IMR-90 (cell line): ENCODE measurements at regions not wholly inside any gene's neighbourhood (a gene's known extent, or its start where the extent isn't known, plus 50 kb on each side); places are given as distances from the start of the nearest gene placed in this dataset.

Experiments
- ATAC-seq: fragments of 200-7000 bp; cut with Tn5 transposase; 2 replicates; pipeline ENCODE4 v1.9.1; 2020; ENCODE audit warnings: low read depth, mild to moderate bottlenecking, moderate library complexity
- BruUV-seq: library from RNA; stranded (reverse); fragments of 400-500 nt; replicated peaks from 2 replicates; lab custom pipeline; 2021; lab: Mats Ljungman, UMichigan
- CTCF ChIA-PET: fragments of 300-600 bp; formaldehyde crosslinking; extraction: SDS; loops from one replicate; lab custom pipeline; 2021; ENCODE audit warnings: antibody characterized with exemption; lab: Yijun Ruan, JAX
- POLR2A ChIA-PET: fragments of 300-600 bp; sonication (Branson Sonifier 250); formaldehyde crosslinking; loops from one replicate; lab custom pipeline; 2022; ENCODE audit warnings: antibody characterized with exemption; ENCODE audit not compliant: unreplicated experiment; lab: Charles Lee
- DNase-seq: peaks from one replicate; pipeline ENCODE4 v3.0.0; 2013
- H2AFZ ChIP-seq: replicated peaks from 2 replicates; pipeline ENCODE3; 2013; ENCODE audit warnings: low read length, mild to moderate bottlenecking; ENCODE audit not compliant: poor library complexity
- H2AK5ac ChIP-seq: 2 replicates; pipeline ENCODE4 v1.6.1; 2013; ENCODE audit warnings: low read depth, low read length, inconsistent platforms
- H2AK9ac ChIP-seq: replicated peaks from 2 replicates; pipeline ENCODE3; 2013; ENCODE audit warnings: mild to moderate bottlenecking, low read depth, low read length, moderate library complexity; ENCODE audit not compliant: poor library complexity
- H2BK120ac ChIP-seq: 2 replicates; pipeline ENCODE4 v1.6.1; 2013; ENCODE audit warnings: low read depth, low read length, inconsistent platforms
- H2BK15ac ChIP-seq: 3 replicates; pipeline ENCODE4 v1.6.1; 2013; ENCODE audit warnings: low read depth, low read length, inconsistent platforms
- H2BK20ac ChIP-seq: 2 replicates; pipeline ENCODE4 v1.6.1; 2013; ENCODE audit warnings: low read depth, mild to moderate bottlenecking, inconsistent platforms, low read length, moderate library complexity
- H2BK5ac ChIP-seq: 2 replicates; pipeline ENCODE4 v1.6.1; 2013; ENCODE audit warnings: mild to moderate bottlenecking, low read depth, low read length, inconsistent platforms; ENCODE audit not compliant: poor library complexity, severe bottlenecking
- H3K14ac ChIP-seq: replicated peaks from 2 replicates; pipeline ENCODE4 v1.6.1; 2013; ENCODE audit warnings: low read depth, low read length, inconsistent platforms
- H3K18ac ChIP-seq: 2 replicates; pipeline ENCODE4 v1.6.1; 2013; ENCODE audit warnings: low read depth, low read length, control low read depth
- H3K23ac ChIP-seq: 2 replicates; pipeline ENCODE4 v1.6.1; 2013; ENCODE audit warnings: low read depth, low read length, inconsistent platforms
- H3K27ac ChIP-seq: 2 replicates; pipeline ENCODE4 v1.5.1; 2013; ENCODE audit warnings: mild to moderate bottlenecking, control low read depth, low read length; ENCODE audit not compliant: insufficient read depth
- H3K27me3 ChIP-seq: 2 replicates; pipeline ENCODE4 v1.6.1; 2013; ENCODE audit warnings: low read length; ENCODE audit not compliant: control insufficient read depth, insufficient read depth
- H3K36me3 ChIP-seq: 2 replicates; pipeline ENCODE4 v1.6.1; 2013; ENCODE audit warnings: low read length, mixed read lengths; ENCODE audit not compliant: control insufficient read depth, insufficient read depth
- H3K4ac ChIP-seq: 2 replicates; pipeline ENCODE4 v1.6.1; 2013; ENCODE audit warnings: low read depth, low read length, inconsistent platforms
- H3K4me1 ChIP-seq: 2 replicates; pipeline ENCODE4 v1.6.1; 2013; ENCODE audit warnings: low read length, mixed read lengths; ENCODE audit not compliant: control insufficient read depth, insufficient read depth
- H3K4me2 ChIP-seq: 2 replicates; pipeline ENCODE4 v1.6.1; 2013; ENCODE audit warnings: low read depth, mild to moderate bottlenecking, control low read depth, low read length, moderate library complexity
- H3K4me3 ChIP-seq: 2 replicates; pipeline ENCODE4 v1.5.1; 2013; ENCODE audit warnings: low read depth, mild to moderate bottlenecking, control low read depth, low read length, moderate library complexity; ENCODE audit not compliant: insufficient read depth
- H3K56ac ChIP-seq: 2 replicates; pipeline ENCODE4 v1.6.1; 2013; ENCODE audit warnings: low read length, inconsistent platforms; ENCODE audit not compliant: insufficient read depth; ENCODE audit errors: extremely low read depth
- H3K79me1 ChIP-seq, 2 experiments: 2 replicates each; pipeline ENCODE4 v1.6.1; 2013; ENCODE audit warnings: low read length in 2 of 2, inconsistent platforms in 1 of 2, low read depth in 1 of 2
- H3K9ac ChIP-seq: 2 replicates; pipeline ENCODE4 v1.6.1; 2013; ENCODE audit warnings: low read depth, low read length, control low read depth
- H3K9me1 ChIP-seq: 2 replicates; pipeline ENCODE4 v1.6.1; 2013; ENCODE audit warnings: low read length, inconsistent platforms; ENCODE audit not compliant: insufficient read depth
- H3K9me3 ChIP-seq: 2 replicates; pipeline ENCODE4 v1.6.1; 2013; ENCODE audit warnings: low read length; ENCODE audit not compliant: control insufficient read depth, insufficient read depth
- H4K20me1 ChIP-seq: 2 replicates; pipeline ENCODE4 v1.6.1; 2013; ENCODE audit warnings: low read length, inconsistent platforms; ENCODE audit not compliant: insufficient read depth
- H4K5ac ChIP-seq: 2 replicates; pipeline ENCODE4 v1.6.1; 2013; ENCODE audit warnings: mild to moderate bottlenecking, low read depth, low read length, control low read depth
- H4K8ac ChIP-seq, 2 experiments: 2 replicates each; pipeline ENCODE4 v1.6.1; 2013; ENCODE audit warnings: low read depth in 2 of 2, low read length in 2 of 2, control low read depth in 1 of 2, inconsistent platforms in 1 of 2
- H4K91ac ChIP-seq: 2 replicates; pipeline ENCODE4 v1.6.1; 2013; ENCODE audit warnings: low read depth, low read length, inconsistent platforms; ENCODE audit not compliant: insufficient read depth
- CHD1 ChIP-seq: IDR thresholded peaks from 2 replicates; pipeline ENCODE4 v1.6.1; 2012; ENCODE audit warnings: low read depth, low read length, improper control_type of control experiment
- FOS ChIP-seq: fragments of 150-350 bp; IDR thresholded peaks from 2 replicates; pipeline ENCODE4 v1.6.1; 2016; ENCODE audit warnings: low read depth, low read length
- MAFK ChIP-seq: IDR thresholded peaks from 2 replicates; pipeline ENCODE4 v1.6.1; 2012; ENCODE audit warnings: low read depth, low read length, improper control_type of control experiment
- MXI1 ChIP-seq: IDR thresholded peaks from 2 replicates; pipeline ENCODE4 v1.6.1; 2012; ENCODE audit warnings: low read depth, mild to moderate bottlenecking, low read length, moderate library complexity, borderline replicate concordance
- NFE2L2 ChIP-seq: fragments of 150-350 bp; IDR thresholded peaks from 2 replicates; pipeline ENCODE4 v1.6.1; 2016; ENCODE audit warnings: low read depth, mild to moderate bottlenecking, low read length
- POLR2A ChIP-seq: IDR thresholded peaks from 2 replicates; pipeline ENCODE4 v1.6.1; 2012; ENCODE audit warnings: mild to moderate bottlenecking, low read depth, low read length
- RAD21 ChIP-seq: IDR thresholded peaks from 2 replicates; pipeline ENCODE4 v1.6.1; 2012; ENCODE audit warnings: low read length, improper control_type of control experiment
- RCOR1 ChIP-seq: IDR thresholded peaks from 2 replicates; pipeline ENCODE4 v1.6.1; 2012; ENCODE audit warnings: mild to moderate bottlenecking, low read length, improper control_type of control experiment; ENCODE audit not compliant: insufficient replicate concordance
- RFX5 ChIP-seq: IDR thresholded peaks from 2 replicates; pipeline ENCODE4 v1.8.0; 2012; ENCODE audit warnings: low read depth, mild to moderate bottlenecking, low read length, moderate library complexity
- WGBS, 2 experiments: methylation state at CpG; one replicate each; pipeline versions ENCODE4 v1.1.5 to v1.1.7; 2013; ENCODE audit warnings: missing lambda C conversion rate in 2 of 2; ENCODE audit not compliant: insufficient read length in 1 of 2; ENCODE audit errors: extremely low coverage in 2 of 2; 5-methylcytosine and 5-hydroxymethylcytosine counted together
- dilution Hi-C: fragments of 300-500 bp; cut with HindIII; formaldehyde crosslinking; loops from one replicate; pipeline ENCODE4 v1.14.3; 2018; ENCODE audit warnings: low sequenced_read_pairs; ENCODE audit not compliant: unreplicated experiment
- in situ Hi-C: fragments of 300-500 bp; cut with MboI; formaldehyde crosslinking; loops from 3 replicates; pipeline ENCODE4 v1.14.3; 2019; ENCODE audit warnings: low sequenced_read_pairs, inconsistent platforms, mixed read lengths
- intact Hi-C: fragments of 100-400 bp; cut with micrococcal nuclease; formaldehyde crosslinking; loops from 2 replicates; pipeline ENCODE4 v1.10.0; 2022
- TF ChIP-seq, protein P1 (sequence below): fragments of 150-350 bp; IDR thresholded peaks from 2 replicates; pipeline ENCODE4 v1.6.1; 2017; ENCODE audit warnings: mild to moderate bottlenecking, antibody characterized with exemption, low read length, low read depth

- Histone ChIP-seq H3K23ac (no peak overlapping the region), H3K4ac (no peak overlapping the region), H3K4me2 (no peak overlapping the region), H4K91ac (no peak overlapping the region), H2AFZ (no peak overlapping the region), H2AK9ac (no peak overlapping the region), H2AK5ac (no peak overlapping the region), H2BK15ac (no peak overlapping the region), H3K9me3 (0 out of 2 replicates have a peak, but pooled peaks cover 2% of the 10 kb centered on the region), H2BK5ac (no peak overlapping the region), H4K5ac (no peak overlapping the region), H3K9ac (no peak overlapping the region), H3K4me1 (no peaks in the 10 kb centered on the region), H2BK20ac (no peak overlapping the region), H4K20me1 (peaks cover 53% of the 10 kb centered on the region), H3K14ac (no peak overlapping the region), H3K36me3 (peaks cover 18% of the 10 kb centered on the region), H3K27ac (no peak overlapping the region), H3K56ac (no peak overlapping the region), H3K9me1 (peaks cover 18% of the 10 kb centered on the region), H3K27me3 (no peaks in the 10 kb centered on the region), H3K4me3 (no peak overlapping the region), H4K8ac (no peak overlapping the region), H3K18ac (no peak overlapping the region), H3K79me1 (peaks cover 41 to 55% of the 10 kb centered on the region in 2 experiments), H2BK120ac (no peak overlapping the region)
- DNase-seq (no peak), ATAC-seq (no peak; the same call in 1 of the 2 replicates)
- POLR2A ChIA-PET: interaction anchor here (0.8 kb wide), 1 partner anchor 17 kb away, joined by 4 read pairs; no protein-coding TSS in a partner anchor
- no peak for TF ChIP-seq MXI1
- TF ChIP-seq RAD21: no peak
- no peak for TF ChIP-seq POLR2A
- no peak for TF ChIP-seq NFE2L2
- no peak for TF ChIP-seq RFX5
- no peak for TF ChIP-seq CHD1
- no peak for TF ChIP-seq MAFK
- TF ChIP-seq FOS: no peak
- TF ChIP-seq, protein P1, sequence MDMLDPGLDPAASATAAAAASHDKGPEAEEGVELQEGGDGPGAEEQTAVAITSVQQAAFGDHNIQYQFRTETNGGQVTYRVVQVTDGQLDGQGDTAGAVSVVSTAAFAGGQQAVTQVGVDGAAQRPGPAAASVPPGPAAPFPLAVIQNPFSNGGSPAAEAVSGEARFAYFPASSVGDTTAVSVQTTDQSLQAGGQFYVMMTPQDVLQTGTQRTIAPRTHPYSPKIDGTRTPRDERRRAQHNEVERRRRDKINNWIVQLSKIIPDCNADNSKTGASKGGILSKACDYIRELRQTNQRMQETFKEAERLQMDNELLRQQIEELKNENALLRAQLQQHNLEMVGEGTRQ: no peak
- TF ChIP-seq RCOR1: no peak
- in situ Hi-C loops: loop anchor here (10.0 to 25.0 kb wide), 2 partner anchors 109 to 496 kb away; no protein-coding TSS in a partner anchor
- dilution Hi-C loops: no loop called here
- CTCF ChIA-PET: no interaction called here
- no CpG with 5 or more reads among the region's 5 CpGs for WGBS, 2 experiments
- intact Hi-C loops: no loop called here
- BruUV-seq: no TSS peak
Measured at GRCh38 chr9:94183240-94183999, 75.7 kb upstream of the ZNF169 start.
